Stimulated activated CD4-positive, alpha-beta T cell treated with anti-CD3 and anti-CD28 coated beads, Interleukin-1b, Interleukin-23, amount 100 ng/mL, for 24 hours (primary cell): ENCODE measurements at regions not wholly inside any gene's neighbourhood (a gene's known extent, or its start where the extent isn't known, plus 50 kb on each side); places are given as distances from the start of the nearest gene placed in this dataset.
"Not testable (repeated sequence)": the region's sequence is repeated elsewhere in the genome, so short reads cannot be mapped to it uniquely, and the experiment has no call there.

Source experiments
- DNase-seq, 4 experiments: peaks; one replicate each; pipeline ENCODE4 v3.0.0-alpha.2; 2020; ENCODE audit warnings: low read depth in 4 of 4, low spot score in 1 of 4

DNA sequence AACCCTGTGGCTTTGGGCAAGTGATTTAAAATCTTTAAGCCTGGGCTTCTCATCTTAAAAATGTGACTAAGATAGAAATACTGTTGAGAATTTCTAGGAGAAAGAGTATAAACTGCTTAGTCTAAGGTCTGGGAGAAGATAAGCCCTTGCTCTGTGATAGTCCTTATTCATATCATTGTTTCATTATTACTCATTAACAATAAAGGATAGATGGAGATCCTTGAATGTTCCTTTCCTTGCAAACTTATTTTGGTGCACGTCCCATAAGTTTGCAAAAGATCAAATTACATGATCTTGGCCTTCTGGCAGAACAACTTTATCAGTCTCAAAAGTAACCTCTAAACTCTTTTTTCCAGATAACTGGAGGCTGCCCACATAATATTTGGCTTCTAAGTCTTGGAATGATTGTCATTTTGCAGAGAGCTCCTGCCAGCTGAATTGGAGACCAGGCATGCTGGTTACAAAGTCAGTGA, 138.3 kb downstream of the FAM124B start:
- DNase-seq, result no peak

DNA sequence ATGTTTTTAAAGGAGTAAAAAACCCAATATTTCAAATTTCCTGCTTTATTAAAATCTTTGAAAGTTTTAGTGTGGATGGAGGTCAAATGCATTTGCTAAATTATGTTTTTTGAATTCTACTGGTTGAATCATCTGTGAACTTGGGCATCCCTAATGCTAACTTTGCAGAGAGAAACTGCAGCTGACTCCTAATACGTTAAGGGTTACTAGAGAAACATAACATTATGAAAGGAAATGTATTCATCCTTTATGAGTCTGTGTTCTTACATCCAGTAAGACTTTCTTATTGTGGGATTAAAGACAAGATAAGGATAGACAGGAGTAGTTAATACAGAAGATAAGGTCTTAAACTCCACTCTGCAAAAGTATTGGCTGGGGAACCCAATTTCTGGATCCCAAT, 140.6 kb downstream of the FAM124B start:
- DNase-seq, result no peak

DNA sequence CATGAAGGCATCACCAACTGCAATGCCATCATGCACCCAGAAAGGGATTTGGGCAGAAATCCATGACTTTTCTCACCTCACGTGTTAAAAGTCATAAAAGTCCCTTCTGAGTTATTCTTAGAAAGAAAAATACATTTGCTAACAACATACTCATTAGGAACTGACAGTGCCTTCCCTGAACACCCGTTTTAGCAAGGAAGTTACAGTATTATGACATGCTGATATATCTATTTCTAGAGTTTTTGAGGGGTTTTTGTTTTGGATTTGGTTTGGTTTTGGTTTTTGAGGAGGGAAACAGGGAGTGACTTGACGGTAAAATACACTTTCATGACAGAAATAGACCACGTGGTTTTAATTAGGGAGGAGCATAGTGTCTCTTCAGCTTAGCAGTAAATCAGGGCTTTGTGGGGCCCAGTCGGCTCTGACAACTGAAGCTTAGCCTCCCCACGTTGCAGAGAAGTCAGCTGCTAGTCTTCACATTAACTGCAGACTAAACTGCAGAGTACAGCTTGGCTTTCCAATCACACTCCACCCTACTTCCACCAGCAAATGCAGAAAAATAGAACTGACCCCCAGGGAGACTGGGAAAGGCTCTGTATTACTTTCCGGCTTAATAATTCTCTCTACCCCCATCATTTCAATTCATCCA, 141.4 kb downstream of the FAM124B start:
- no peak for DNase-seq

DNA sequence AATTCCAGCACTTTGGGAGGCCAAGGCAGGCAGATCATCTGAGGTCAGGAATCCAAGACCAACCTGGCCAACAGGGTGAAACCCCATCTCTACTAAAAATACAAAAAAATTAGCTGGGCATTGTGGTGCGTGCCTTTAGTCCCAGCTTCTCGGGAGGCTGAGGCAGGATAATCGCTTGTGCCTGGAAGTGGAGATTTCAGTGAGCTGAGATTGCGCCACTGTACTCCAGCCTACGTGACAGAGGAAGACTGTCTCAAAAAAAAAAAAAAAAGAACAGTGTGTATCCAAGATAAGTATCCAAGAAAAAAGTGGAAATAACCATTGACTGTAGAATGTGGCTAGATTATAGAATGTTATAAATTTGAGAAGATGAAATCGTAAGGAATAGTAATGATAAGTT, 142.1 kb downstream of the FAM124B start:
- DNase-seq, result no peak

DNA sequence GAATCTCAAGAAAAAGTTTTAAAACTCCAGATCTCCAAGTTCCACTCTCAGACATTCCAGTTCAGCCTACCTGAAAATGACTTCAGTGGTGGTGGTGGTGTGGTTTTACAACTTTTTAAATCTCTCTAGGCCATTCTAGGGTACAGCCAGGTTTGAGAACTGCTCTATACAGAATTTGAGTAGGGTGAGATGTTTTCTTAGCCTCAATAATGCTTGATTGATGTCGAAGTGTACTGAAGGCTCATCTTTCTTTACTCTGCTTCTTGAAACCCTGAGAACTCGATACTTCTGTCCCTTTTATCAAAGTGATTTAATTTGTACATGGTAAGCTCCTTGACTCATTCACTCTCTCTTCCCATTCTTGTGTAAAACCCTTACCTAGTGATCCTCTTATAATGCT, 143.8 kb downstream of the FAM124B start:
- no peak for DNase-seq

DNA sequence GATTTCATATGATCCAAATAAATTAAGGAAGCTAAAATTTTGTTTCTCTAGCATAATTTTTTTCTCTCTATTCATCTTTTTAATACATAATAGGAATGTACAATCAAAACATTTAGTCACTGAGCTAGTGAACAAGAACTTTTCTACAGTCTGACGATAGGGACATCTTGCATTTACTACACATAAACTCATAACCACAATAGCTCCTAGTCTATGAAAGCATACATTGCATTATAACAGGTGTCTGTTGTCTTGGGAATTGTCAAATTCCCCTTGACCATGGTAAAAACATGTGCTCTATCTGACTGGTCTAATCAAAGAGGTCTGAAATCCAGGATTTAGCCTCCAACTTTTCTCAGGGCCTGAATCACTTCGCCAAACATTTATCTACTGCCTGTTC, 144.8 kb downstream of the FAM124B start:
- no peak for DNase-seq

GRCh38 chr2:224253464-224253863, 148.4 kb downstream of the FAM124B start:
- no peak for DNase-seq

DNA sequence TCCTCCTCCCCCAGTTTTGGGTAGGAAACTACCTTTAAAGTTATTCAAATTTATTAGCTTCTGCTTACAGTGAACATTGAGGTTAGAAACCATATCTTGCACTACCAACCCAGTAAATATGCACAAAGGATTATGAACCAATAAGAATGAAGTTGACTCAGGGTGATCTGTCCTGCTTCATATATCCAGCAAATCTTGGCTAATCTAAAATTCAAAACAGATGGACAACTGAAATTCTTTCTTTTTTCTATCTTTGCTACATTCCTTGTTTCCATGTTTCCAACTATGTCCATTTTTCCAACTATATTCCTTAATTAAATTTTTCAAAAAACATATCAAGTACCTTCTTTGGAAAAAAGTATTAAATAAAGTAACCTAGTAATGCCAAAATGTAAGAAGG, 149.3 kb downstream of the FAM124B start:
- DNase-seq, result no peak

- no peak for DNase-seq
Measured at GRCh38 chr2:224248944-224249371, 152.9 kb downstream of the FAM124B start.

DNA sequence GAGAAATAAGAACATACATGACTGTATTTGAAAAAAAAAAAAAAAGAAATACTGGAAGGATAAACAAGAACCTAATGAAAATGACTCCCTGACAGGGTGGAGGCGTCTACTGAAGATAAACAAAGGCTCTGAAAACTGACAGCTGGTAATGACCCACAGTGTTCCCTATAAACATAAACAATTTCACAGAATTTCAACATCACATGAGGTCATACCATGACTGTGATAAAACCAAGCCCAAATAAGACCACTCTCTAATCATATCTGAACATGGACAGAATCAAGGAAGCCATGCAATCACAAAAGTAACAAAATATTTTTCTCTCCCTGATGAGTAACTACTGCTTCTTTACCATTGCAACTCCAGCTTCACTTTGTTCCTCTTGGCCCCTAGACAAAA, 159.3 kb downstream of the FAM124B start:
- DNase-seq, result no peak

GRCh38 chr2:224241812-224242211, 160.1 kb downstream of the FAM124B start:
- DNase-seq, result no peak

DNA sequence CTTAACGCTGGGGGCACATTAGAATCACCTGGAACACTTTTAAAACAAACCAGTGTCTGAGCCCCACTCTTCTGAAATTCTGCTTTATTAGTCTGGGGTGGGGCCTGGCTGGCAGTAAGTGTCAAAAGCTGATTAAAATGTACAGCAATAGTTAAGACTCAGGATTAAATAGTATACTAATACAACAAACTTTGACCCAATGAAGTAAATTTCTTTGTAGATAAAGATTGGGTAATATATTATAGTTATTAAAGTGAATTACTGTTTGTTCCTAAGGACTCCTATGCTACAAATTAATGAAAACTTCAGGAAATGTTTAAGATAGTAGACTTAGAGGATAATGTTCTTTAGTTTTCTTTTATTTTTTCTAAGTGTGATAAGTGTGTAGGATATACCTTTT, 160.9 kb downstream of the FAM124B start:
- DNase-seq, result no peak

DNA sequence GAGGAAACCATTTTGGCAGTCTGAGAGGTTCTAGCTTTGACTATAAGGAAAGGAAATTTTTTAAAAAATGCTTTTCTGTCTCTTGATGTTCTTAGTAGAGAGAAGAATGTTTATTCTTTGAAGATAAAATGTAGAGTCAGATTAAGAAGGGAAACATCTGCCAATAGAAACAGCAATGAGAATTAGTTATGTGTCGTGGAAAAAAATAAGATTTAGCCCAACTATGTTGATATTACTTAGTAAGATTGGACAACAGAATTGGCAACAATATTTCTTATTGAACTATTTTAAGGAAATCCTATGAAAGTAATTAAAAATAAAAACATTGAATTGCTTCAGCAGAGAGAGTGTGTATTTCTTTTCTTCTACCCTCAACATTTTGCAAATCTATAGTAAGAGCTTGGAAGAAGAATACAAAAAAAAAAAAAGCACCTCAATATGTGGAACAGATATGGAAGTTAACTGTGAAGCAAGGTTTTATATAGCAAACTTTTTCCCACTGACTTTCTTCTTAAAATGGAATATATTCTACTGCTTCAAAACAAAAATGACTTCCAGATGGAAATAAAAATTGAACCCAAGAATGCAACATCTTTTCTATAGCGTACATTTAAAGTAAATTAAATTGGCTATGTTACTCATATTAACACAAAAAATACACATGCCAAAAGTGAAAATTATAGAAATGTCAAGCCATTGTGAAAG, 177.9 kb downstream of the FAM124B start:
- no peak for DNase-seq

DNA sequence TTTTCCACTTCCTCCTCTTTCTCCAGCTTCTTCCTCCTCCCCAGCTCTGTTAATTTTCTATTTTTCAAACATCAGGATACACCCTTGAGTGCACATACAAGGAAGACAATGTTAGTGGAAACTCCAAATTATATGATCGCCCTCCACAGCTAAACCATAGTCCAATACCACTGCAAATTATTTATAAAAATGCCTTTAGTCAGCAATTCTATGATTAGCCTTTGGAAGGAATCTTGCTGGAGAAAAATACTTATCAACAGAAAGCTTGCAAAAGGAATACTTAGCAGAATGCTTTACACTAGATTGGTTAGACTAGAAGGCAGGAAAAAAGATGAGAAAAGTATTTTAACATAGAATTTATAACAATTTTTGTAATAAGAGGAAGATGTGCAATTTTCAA, 178.9 kb downstream of the FAM124B start:
- DNase-seq, result no peak

DNA sequence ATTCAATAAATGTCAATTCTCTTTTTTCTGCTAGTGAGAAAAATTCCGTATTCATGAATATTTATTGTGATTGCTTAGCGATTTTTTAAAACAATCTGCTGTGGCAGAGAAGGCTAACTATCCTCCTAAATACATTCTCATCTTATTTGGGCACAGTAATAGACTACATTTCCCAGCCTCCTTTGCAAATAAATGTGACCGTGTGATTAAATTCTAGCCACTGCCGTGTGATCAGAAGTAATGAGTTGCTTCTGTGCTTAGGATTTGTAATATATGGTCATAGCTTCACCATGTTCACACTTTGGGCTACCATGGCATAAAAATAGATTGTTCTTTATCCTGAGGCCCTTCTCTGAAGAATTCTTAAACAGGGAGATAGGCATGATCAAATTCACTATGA, 179.6 kb downstream of the FAM124B start:
- DNase-seq, result no peak

DNA sequence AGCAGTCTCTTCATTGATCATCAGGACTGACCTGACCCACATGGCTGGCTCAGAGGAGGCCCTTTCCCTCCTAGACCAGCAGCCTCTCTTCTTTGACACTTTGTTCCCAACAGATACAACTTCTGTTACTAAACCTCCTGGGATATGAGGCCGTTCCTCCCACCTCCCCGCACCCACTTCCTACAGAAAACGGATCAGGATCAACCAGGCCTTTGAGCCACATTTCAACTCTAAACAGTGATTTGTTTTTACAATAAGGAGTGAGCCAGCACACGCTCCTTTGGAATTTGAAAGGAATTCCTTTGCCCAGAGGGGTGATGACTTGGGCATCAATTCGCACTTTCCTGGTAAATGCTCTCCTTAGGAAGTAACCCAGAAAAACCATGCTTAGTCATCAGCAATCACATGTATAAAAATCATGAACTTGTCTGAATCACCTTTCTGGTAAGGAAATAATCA, 180.4 kb downstream of the FAM124B start:
- DNase-seq, result no peak

GRCh38 chr2:224220586-224221255, 181.2 kb downstream of the FAM124B start:
- no peak for DNase-seq

GRCh38 chr2:224219781-224220180, 180.7 kb upstream of the SERPINE2 start:
- no peak for DNase-seq

DNA sequence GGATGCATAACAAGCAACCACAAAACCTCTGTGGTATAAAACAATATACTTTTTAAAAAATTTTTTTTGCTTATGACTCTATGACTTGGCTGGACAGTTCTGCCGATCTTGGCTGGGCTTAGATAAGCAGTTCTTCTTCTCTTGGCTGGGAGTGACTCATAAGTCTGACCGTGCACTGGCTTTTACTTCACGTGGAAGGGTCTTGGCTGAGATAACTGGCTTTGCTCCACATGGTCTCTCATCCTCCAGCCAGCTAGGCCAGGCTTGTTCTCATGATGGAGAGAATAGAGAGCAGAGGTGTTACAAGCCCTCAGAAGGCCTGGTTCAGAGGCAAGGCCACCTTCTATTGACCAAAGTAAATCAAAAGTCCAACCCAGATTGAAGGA, 178.9 kb upstream of the SERPINE2 start:
- DNase-seq, result no peak

DNA sequence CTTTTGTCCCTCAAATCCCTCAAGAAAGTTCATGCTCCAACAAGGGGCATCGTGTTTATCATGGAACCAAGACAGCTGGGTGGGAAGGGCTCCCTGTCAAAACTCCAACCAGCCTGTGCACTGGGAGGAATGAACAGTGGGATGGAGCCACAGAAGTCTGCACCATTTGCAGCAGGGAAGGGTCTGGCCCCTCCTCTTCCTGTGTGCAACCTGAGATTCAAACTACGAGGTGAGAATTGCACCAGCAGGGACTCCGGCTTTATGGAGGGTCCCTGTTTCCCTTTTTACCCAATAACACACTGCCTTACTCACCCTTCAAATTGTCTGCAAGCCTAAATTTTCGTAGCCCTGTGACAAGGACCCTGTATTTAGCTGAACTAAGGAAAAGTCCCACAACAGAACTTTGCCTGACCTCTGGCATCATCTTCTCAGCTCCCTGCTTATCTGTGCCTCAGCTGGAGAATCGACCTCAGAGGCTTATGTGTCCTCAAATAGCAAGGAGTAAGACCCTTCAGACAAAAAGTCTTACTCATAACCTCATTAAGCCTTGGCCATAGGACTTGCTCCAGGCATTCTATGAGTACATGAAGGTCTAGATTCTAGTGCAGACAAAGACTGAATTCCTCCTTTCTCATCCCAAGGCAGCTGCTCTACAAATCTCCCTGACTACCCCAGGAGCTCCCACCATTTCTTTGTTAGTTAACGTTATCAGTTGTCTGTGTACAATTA, 178.3 kb upstream of the SERPINE2 start:
- no peak for DNase-seq

GRCh38 chr2:224215611-224216010, 176.5 kb upstream of the SERPINE2 start:
- DNase-seq, result not testable (repeated sequence)

DNA sequence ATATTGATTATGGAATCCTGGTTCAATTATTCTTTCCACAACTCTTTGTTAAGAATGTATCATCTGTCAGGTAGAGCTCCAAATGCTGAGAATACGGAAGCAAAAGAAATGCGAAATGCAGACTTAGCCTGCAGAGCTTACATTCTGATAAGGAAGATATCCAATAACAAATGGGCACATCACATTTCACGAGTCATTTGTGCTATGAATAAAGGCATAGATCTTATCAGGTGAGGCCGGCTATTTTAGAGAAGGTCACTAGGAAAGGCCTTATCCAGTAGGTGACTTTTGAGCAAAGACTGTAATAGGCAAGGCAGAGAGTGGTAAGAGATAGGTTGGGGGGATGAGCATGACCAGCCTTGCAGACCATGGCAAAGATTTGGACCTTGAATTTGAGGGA, 174.3 kb upstream of the SERPINE2 start:
- no peak for DNase-seq
